ENCODE measurements at regions not wholly inside any gene's neighbourhood (a gene's known extent, or its start where the extent isn't known, plus 50 kb on each side); places are given as distances from the start of the nearest gene placed in this dataset.

DNA sequence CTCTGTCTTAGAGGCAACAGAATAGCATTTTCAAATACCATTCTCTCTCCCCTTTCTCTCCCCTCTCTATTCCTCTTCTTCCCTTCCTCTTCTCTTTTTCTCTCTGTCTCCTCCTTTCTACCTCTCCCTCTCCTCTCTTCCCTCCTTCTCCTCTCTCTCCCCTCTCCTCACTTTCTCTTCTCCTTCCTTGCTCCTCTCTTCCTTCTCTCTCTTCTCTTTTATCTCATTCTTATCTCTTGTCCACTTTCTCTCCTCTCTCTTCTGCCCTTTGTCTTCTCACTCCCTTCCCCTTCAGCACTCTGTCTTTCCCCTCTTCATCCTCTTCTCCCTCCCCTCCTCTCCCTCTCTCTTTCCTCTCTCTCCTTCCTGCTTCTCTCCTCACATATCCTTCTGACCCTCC is 2265.8 kb upstream of the TENM3 start:
- Histone ChIP-seq H3K9me3 (no peaks in the 10 kb centered on the region), H3K27me3 (replicated peaks; ENCODE audit: control insufficient read depth, insufficient read depth, low read length) (no peaks in the 10 kb centered on the region), H3K4me1 (no peaks in the 10 kb centered on the region), H3K4me3 (ENCODE audit: low read depth, low read length) (no peak overlapping the region), H3K36me3 (ENCODE audit: control insufficient read depth, insufficient read depth, low read length) (no peaks in the 10 kb centered on the region)
- DNase-seq: no peak
- intact Hi-C loops (cut with micrococcal nuclease; ENCODE audit: unreplicated experiment): no loop called here
- CTCF ChIA-PET: no interaction called here
- no peak overlapping the region for H3K27ac Mint-ChIP-seq (ENCODE audit: unreplicated experiment)
- H3K36me3 Mint-ChIP-seq (ENCODE audit: insufficient read depth, unreplicated experiment): no peaks in the 10 kb centered on the region
- POLR2A ChIA-PET: no interaction called here
- H3K4me3 Mint-ChIP-seq (ENCODE audit: unreplicated experiment): no peak overlapping the region
- H3K4me1 Mint-ChIP-seq (ENCODE audit: low read depth, unreplicated experiment): no peaks in the 10 kb centered on the region
- no TSS peak for BruUV-seq (replicated peaks)
- TF ChIP-seq, protein P1, sequence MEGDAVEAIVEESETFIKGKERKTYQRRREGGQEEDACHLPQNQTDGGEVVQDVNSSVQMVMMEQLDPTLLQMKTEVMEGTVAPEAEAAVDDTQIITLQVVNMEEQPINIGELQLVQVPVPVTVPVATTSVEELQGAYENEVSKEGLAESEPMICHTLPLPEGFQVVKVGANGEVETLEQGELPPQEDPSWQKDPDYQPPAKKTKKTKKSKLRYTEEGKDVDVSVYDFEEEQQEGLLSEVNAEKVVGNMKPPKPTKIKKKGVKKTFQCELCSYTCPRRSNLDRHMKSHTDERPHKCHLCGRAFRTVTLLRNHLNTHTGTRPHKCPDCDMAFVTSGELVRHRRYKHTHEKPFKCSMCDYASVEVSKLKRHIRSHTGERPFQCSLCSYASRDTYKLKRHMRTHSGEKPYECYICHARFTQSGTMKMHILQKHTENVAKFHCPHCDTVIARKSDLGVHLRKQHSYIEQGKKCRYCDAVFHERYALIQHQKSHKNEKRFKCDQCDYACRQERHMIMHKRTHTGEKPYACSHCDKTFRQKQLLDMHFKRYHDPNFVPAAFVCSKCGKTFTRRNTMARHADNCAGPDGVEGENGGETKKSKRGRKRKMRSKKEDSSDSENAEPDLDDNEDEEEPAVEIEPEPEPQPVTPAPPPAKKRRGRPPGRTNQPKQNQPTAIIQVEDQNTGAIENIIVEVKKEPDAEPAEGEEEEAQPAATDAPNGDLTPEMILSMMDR (IDR thresholded peaks at IDR 0.05; ENCODE audit: insufficient read depth in 1 of 2, low read depth in 1 of 2, low read length in 1 of 2, severe bottlenecking in 1 of 2, unreplicated experiment in 1 of 2): no peak
- H3K27me3 Mint-ChIP-seq (ENCODE audit: insufficient read depth, unreplicated experiment): no peaks in the 10 kb centered on the region
- no peaks in the 10 kb centered on the region for H3K9me3 Mint-ChIP-seq (ENCODE audit: unreplicated experiment)

DNA sequence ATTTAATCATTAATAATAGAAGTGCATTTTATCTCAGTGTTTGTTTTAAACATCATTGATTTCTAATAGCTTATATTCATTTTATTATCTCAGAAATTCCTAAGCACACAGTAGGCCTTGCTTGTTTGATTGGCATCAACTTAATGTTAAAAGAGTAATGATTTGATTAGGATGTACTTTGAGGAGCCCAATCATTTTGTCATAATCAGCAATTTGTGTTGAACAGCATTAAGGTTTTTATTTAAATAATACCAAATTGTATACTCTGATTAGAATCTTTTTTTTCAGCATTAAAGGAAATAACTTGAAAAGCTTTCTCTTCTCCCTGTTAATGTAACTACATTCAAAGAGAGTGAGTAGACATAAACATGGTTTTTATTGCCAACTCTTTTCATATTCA is 2262.0 kb upstream of the TENM3 start:
- no peak overlapping the region for H3K4me3 Mint-ChIP-seq (ENCODE audit: unreplicated experiment)
- Histone ChIP-seq H3K4me1 (no peaks in the 10 kb centered on the region), H3K36me3 (ENCODE audit: control insufficient read depth, insufficient read depth, low read length) (no peaks in the 10 kb centered on the region), H3K27me3 (replicated peaks; ENCODE audit: control insufficient read depth, insufficient read depth, low read length) (no peaks in the 10 kb centered on the region), H3K4me3 (ENCODE audit: low read depth, low read length) (no peak overlapping the region), H3K9me3 (no peaks in the 10 kb centered on the region)
- H3K27me3 Mint-ChIP-seq (ENCODE audit: insufficient read depth, unreplicated experiment): no peaks in the 10 kb centered on the region
- TF ChIP-seq, protein P1 (IDR thresholded peaks at IDR 0.05; ENCODE audit: insufficient read depth in 1 of 2, low read depth in 1 of 2, low read length in 1 of 2, severe bottlenecking in 1 of 2, unreplicated experiment in 1 of 2): no peak
- intact Hi-C loops (cut with micrococcal nuclease; ENCODE audit: unreplicated experiment): no loop called here
- no peaks in the 10 kb centered on the region for H3K4me1 Mint-ChIP-seq (ENCODE audit: low read depth, unreplicated experiment)
- DNase-seq: no peak
- no TSS peak for BruUV-seq (replicated peaks)
- ChIA-PET CTCF (no interaction called here), POLR2A (no interaction called here)
- no peaks in the 10 kb centered on the region for H3K36me3 Mint-ChIP-seq (ENCODE audit: insufficient read depth, unreplicated experiment)
- no peaks in the 10 kb centered on the region for H3K9me3 Mint-ChIP-seq (ENCODE audit: unreplicated experiment)
- no peak overlapping the region for H3K27ac Mint-ChIP-seq (ENCODE audit: unreplicated experiment)

DNA sequence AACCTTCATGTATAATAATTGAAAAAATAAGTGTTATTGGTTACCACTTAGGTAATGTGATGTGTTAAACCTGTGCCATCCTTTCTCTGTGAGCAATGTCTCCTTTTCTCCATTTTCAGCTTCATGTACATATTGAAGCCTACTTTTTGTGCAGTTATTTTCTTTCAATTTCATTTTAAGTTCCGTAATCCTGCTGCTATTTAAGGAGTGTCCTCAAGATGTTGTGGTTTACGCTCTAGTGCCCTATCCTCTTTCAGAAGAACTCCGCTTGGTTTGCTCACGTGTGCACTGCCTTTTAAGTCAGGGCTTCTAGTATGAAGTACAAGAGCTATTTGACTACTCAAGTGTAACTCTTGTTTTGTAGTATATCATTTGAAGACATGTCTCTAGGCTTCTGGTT is 2253.2 kb upstream of the TENM3 start:
- ChIA-PET CTCF (no interaction called here), POLR2A (no interaction called here)
- intact Hi-C loops (cut with micrococcal nuclease; ENCODE audit: unreplicated experiment): no loop called here
- no peak for DNase-seq
- Mint-ChIP-seq H3K9me3 (ENCODE audit: unreplicated experiment) (no peaks in the 10 kb centered on the region), H3K4me3 (ENCODE audit: unreplicated experiment) (no peak overlapping the region), H3K36me3 (ENCODE audit: insufficient read depth, unreplicated experiment) (no peaks in the 10 kb centered on the region), H3K27me3 (ENCODE audit: insufficient read depth, unreplicated experiment) (peaks cover 17% of the 10 kb centered on the region), H3K4me1 (ENCODE audit: low read depth, unreplicated experiment) (no peaks in the 10 kb centered on the region), H3K27ac (ENCODE audit: unreplicated experiment) (no peak overlapping the region)
- Histone ChIP-seq H3K27me3 (replicated peaks; ENCODE audit: control insufficient read depth, insufficient read depth, low read length) (no peaks in the 10 kb centered on the region), H3K9me3 (no peaks in the 10 kb centered on the region), H3K4me1 (no peaks in the 10 kb centered on the region), H3K36me3 (ENCODE audit: control insufficient read depth, insufficient read depth, low read length) (no peaks in the 10 kb centered on the region), H3K4me3 (ENCODE audit: low read depth, low read length) (no peak overlapping the region)
- TF ChIP-seq, protein P1 (IDR thresholded peaks at IDR 0.05; ENCODE audit: insufficient read depth in 1 of 2, low read depth in 1 of 2, low read length in 1 of 2, severe bottlenecking in 1 of 2, unreplicated experiment in 1 of 2): no peak
- no TSS peak for BruUV-seq (replicated peaks)

Measured in Caco-2 (cell line).